ENCODE measurements at regions not wholly inside any gene's neighbourhood (a gene's known extent, or its start where the extent isn't known, plus 50 kb on each side); places are given as distances from the start of the nearest gene placed in this dataset.
"Not testable (repeated sequence)": the region's sequence is repeated elsewhere in the genome, so short reads cannot be mapped to it uniquely, and the experiment has no call there.

DNA sequence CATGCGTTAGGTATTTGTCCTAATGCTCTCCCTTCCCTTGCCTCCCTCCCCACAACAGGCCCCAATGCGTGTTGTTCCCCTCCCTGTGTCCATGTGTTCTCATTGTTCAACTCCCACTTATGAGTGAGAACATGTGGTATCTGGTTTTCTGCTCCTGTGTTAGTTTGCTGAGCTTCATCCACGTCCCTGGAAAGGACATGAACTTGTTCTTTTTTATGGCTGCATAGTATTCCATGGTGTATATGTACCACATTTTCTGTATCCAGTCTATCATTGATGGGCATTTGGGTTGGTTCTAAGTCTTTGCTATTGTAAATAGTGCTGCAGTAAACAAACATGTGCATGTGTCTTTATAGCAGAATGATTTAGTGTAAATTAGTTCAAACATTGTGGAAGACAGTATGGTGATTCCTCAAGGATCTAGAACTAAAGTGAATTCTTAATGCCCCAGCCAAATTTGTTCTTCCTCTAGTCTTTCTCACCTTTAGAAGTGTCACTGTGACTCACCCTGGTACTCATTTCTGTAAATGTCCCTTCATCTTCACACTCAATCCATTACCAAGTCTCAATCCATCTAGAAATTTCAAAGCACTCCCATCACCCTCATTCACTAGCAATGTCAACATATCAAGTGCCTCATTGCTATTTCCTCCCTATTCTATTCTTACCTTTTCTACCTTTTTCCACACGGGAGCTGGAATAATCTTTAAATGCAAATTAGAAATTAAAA is 123.9 kb downstream of the MREG start:
- DNase-seq; H3K4me1 Mint-ChIP-seq; H3K36me3 Mint-ChIP-seq (ENCODE audit: low read depth); intact Hi-C loops (cut with DNase I, micrococcal nuclease); H3K4me3 Mint-ChIP-seq; H3K27me3 Mint-ChIP-seq; POLR2A ChIA-PET; CTCF ChIA-PET; H3K9me3 Mint-ChIP-seq (ENCODE audit: low read depth); H3K27ac Mint-ChIP-seq: not testable (repeated sequence)
- peak; percentile 82 for ATAC-seq

DNA sequence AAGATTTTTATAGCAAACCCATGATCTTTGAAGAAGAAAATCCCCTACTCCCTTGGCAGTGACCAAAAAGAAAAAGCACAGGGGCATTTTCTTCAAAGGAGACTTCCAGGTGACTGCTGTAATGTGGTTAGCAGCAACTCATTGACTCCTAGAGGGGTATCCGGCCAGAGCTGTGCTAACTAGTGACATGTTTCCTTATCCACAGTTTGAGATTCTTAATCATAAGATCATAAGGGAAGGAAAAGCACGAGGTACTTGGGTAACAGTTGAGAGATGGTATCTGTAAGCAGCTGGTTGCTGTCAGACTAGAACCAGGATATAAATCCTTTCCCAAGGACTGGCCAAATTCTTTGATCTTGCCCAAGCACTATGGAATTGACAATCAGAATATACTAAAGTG is 124.7 kb downstream of the MREG start:
- ChIA-PET CTCF (no interaction called here), POLR2A (no interaction called here)
- no peak overlapping the region for H3K4me3 Mint-ChIP-seq
- DNase-seq: no peak
- no peaks in the 10 kb centered on the region for H3K36me3 Mint-ChIP-seq (ENCODE audit: low read depth)
- no peak overlapping the region for H3K27ac Mint-ChIP-seq
- H3K27me3 Mint-ChIP-seq: peaks cover 6% of the 10 kb centered on the region
- H3K4me1 Mint-ChIP-seq: peaks cover 6% of the 10 kb centered on the region
- peaks cover 2% of the 10 kb centered on the region for H3K9me3 Mint-ChIP-seq (ENCODE audit: low read depth)
- intact Hi-C loops (cut with DNase I, micrococcal nuclease): no loop called here
- peak; percentile 19 for ATAC-seq

DNA sequence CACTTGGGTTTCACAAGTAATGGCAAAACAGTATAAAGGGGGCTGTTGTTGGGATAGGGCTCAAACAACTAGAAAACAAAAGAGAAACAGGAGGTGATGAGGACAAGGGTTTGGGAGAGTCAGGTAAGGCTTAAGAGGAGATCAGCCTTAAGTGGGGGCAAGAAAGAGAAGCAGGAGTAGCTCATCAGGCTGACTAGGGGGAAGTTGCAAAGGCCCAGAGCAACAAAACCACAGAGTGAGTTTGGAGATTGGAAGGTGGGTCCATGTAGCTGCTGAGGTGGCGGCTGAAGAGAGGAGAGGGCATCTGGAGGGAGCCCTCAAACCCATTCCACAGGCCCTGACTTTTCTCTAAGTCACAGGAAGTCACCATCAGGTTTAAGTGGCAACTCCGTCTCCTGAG is 126.0 kb downstream of the MREG start:
- Mint-ChIP-seq H3K4me3 (no peak overlapping the region), H3K36me3 (ENCODE audit: low read depth) (no peaks in the 10 kb centered on the region), H3K4me1 (peaks cover 6% of the 10 kb centered on the region), H3K27ac (no peak overlapping the region), H3K9me3 (ENCODE audit: low read depth) (peaks cover 2% of the 10 kb centered on the region), H3K27me3 (peaks cover 6% of the 10 kb centered on the region)
- DNase-seq: no peak
- ChIA-PET CTCF (interaction anchor here (0.6 to 0.9 kb wide), 2 partner anchors 354 to 476 kb away, joined by 3 to 7 read pairs; no protein-coding TSS in a partner anchor), POLR2A (no interaction called here)
- intact Hi-C loops (cut with DNase I, micrococcal nuclease): no loop called here
- ATAC-seq: no peak

DNA sequence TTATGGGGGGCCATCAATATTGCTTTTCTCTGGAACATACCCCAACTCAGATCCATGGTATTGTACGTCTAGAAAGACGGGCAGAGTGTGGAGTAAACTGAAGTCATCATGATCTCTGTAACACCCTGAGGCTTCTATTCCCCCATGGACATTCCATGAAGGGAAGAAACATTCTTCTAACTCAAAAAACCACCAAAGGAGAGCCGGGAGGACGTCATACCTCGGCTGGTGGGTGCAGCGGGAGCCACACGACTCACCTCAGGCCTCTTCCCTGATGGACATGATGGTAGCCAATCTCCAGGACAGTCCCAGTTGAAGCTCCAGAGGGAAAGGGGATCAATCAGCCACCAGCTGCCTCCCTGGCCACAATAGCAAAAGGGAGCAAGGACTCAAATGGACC is 127.3 kb downstream of the MREG start:
- CTCF ChIA-PET: interaction anchor here (0.8 kb wide), 1 partner anchor 13 kb away, joined by 3 read pairs; no protein-coding TSS in a partner anchor
- Mint-ChIP-seq H3K36me3 (ENCODE audit: low read depth) (no peaks in the 10 kb centered on the region), H3K4me1 (peaks cover 6% of the 10 kb centered on the region), H3K9me3 (ENCODE audit: low read depth) (peaks cover 2% of the 10 kb centered on the region), H3K4me3 (no peak overlapping the region), H3K27ac (no peak overlapping the region), H3K27me3 (peaks cover 5% of the 10 kb centered on the region)
- intact Hi-C loops (cut with DNase I, micrococcal nuclease): no loop called here
- POLR2A ChIA-PET: no interaction called here
- DNase-seq: no peak
- ATAC-seq: no peak

DNA sequence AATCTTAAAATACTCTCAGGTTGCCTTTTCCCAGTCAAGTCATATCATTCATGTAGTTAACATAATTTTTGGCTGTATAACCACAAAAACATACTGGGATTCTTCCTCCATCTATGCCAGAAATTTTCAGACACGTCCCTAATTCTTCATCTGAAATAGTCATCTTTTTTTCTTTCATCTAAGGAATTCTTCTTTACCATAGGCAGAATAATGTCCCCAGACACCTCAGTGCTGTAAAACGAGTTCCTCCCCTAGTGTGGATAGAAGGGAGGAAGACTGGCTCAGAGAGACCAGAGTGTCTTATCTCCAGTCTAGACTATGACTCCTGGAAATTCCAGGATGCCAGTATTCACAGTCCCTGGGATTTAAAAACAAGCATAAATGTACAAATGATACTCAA is 127.8 kb downstream of the MREG start:
- H3K27me3 Mint-ChIP-seq: peaks cover 3% of the 10 kb centered on the region
- H3K4me3 Mint-ChIP-seq: no peak overlapping the region
- ATAC-seq: no peak
- no peak overlapping the region for H3K27ac Mint-ChIP-seq
- no peaks in the 10 kb centered on the region for H3K36me3 Mint-ChIP-seq (ENCODE audit: low read depth)
- peaks cover 2% of the 10 kb centered on the region for H3K9me3 Mint-ChIP-seq (ENCODE audit: low read depth)
- intact Hi-C loops (cut with DNase I, micrococcal nuclease): no loop called here
- ChIA-PET POLR2A (no interaction called here), CTCF (no interaction called here)
- DNase-seq: no peak
- peaks cover 6% of the 10 kb centered on the region for H3K4me1 Mint-ChIP-seq

DNA sequence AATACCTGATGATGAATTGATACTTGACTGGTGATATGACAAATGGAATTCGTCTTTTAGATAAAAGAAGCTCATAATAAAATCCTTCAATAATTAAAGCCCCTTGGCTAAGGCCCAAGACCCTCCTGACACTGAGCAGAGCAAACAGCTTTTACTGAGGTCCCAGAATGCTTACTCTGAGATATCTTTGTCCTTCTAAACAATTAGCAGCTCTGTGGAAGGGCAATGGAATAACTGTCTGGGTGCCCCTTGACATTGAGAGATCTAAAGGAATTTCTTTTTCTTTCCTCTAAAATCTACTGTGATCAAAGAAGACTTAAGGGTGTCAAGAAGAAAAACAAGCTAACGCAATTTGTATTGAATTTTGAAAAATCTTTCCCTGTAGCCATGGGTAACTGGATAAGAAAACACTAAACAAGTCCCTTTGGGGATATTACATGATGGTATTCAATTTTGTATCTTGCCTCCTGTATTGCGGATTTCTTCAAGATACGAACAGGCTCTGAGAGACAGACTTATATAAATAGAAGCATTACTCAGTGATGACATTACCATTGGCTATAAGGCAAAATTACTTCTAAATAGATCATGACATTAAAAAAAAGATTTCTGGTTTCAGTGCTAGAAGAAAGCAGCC is 128.8 kb downstream of the MREG start:
- H3K27ac Mint-ChIP-seq: no peak overlapping the region
- no peak overlapping the region for H3K4me3 Mint-ChIP-seq
- no peaks in the 10 kb centered on the region for H3K36me3 Mint-ChIP-seq (ENCODE audit: low read depth)
- DNase-seq (no peak), ATAC-seq (no peak)
- ChIA-PET CTCF (interaction anchor here (1.4 kb wide), 1 partner anchor 11 kb away, joined by 3 read pairs; no protein-coding TSS in a partner anchor), POLR2A (no interaction called here)
- H3K4me1 Mint-ChIP-seq: peaks cover 4% of the 10 kb centered on the region
- H3K27me3 Mint-ChIP-seq: peaks cover 2% of the 10 kb centered on the region
- intact Hi-C loops (cut with DNase I, micrococcal nuclease): no loop called here
- H3K9me3 Mint-ChIP-seq (ENCODE audit: low read depth): peaks cover under 1% of the 10 kb centered on the region

DNA sequence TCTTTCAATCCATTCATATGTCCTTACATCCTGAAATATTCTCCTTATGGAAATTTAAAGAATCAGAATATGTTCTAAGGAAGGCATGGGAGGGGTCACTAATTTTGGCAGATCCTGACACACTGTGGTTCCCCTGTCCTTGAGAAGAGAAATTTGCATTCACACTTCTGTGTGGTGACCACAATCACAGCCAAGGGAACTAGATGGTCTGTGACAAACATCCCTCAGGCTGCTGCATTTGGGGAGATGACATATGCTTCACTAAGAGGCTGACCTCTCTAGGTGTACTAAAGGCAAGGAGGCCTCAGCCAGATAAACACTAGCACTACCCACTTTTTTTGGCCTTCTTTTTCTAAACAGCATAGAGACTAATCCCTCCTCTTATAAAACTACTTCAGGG is 129.6 kb downstream of the MREG start:
- Mint-ChIP-seq H3K4me3 (no peak overlapping the region), H3K36me3 (ENCODE audit: low read depth) (no peaks in the 10 kb centered on the region), H3K27ac (no peak overlapping the region), H3K4me1 (no peaks in the 10 kb centered on the region), H3K9me3 (ENCODE audit: low read depth) (no peaks in the 10 kb centered on the region), H3K27me3 (no peaks in the 10 kb centered on the region)
- ATAC-seq (no peak), DNase-seq (no peak)
- POLR2A ChIA-PET: no interaction called here
- intact Hi-C loops (cut with DNase I, micrococcal nuclease): no loop called here
- CTCF ChIA-PET: interaction anchor here (1.4 kb wide), 1 partner anchor 11 kb away, joined by 3 read pairs; no protein-coding TSS in a partner anchor

DNA sequence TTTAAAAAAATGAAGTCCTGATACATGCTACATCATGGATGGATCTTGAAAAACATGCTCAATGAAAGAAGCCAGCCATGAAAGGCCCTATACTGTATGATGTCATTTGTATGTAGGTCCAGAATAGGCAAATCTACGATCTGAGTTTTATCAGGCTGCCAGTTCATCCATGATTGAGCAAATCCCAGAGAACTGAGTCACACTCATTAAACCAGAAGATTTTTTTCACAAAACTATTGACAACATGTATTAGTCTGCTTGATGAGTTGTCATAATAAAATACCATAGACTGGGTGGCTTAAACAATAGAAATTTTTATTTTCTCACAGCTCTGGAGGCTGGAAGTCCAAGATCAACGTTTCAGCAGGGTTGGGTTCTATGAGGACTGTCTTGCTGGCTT is 130.7 kb downstream of the MREG start:
- ChIA-PET CTCF (no interaction called here), POLR2A (no interaction called here)
- intact Hi-C loops (cut with DNase I, micrococcal nuclease): no loop called here
- no peaks in the 10 kb centered on the region for H3K4me1 Mint-ChIP-seq
- no peaks in the 10 kb centered on the region for H3K27me3 Mint-ChIP-seq
- no peak overlapping the region for H3K27ac Mint-ChIP-seq
- no peak overlapping the region for H3K4me3 Mint-ChIP-seq
- H3K9me3 Mint-ChIP-seq (ENCODE audit: low read depth): no peaks in the 10 kb centered on the region
- DNase-seq: no peak
- no peaks in the 10 kb centered on the region for H3K36me3 Mint-ChIP-seq (ENCODE audit: low read depth)
- ATAC-seq: no peak

DNA sequence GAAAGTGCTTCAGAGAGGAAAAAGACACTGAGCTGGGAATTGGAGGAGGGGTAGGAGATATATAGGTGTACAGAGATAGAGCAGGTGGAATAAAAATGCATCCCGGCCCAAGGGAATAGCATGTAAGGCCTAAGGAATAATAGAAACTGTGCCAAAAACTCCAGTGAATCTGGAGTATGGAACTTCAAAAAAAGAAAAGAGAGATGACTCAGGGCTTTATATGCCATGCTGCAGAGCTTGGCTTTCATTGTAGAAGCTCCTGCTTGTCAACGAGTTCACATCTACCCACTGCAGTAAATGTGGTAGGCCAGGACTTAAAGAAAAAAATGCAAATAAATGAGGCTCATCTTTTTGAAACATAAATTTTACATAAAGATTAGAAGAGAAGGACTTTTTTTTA is 131.8 kb downstream of the MREG start:
- CTCF ChIA-PET: interaction anchor here (0.6 kb wide), 1 partner anchor 683 kb away, joined by 3 read pairs; no protein-coding TSS in a partner anchor
- intact Hi-C loops (cut with DNase I, micrococcal nuclease): no loop called here
- H3K36me3 Mint-ChIP-seq (ENCODE audit: low read depth): no peaks in the 10 kb centered on the region
- no peak overlapping the region for H3K27ac Mint-ChIP-seq
- no peaks in the 10 kb centered on the region for H3K4me1 Mint-ChIP-seq
- H3K27me3 Mint-ChIP-seq: no peaks in the 10 kb centered on the region
- no peak for DNase-seq
- H3K4me3 Mint-ChIP-seq: no peak overlapping the region
- no peaks in the 10 kb centered on the region for H3K9me3 Mint-ChIP-seq (ENCODE audit: low read depth)
- ATAC-seq: no peak
- POLR2A ChIA-PET: no interaction called here

DNA sequence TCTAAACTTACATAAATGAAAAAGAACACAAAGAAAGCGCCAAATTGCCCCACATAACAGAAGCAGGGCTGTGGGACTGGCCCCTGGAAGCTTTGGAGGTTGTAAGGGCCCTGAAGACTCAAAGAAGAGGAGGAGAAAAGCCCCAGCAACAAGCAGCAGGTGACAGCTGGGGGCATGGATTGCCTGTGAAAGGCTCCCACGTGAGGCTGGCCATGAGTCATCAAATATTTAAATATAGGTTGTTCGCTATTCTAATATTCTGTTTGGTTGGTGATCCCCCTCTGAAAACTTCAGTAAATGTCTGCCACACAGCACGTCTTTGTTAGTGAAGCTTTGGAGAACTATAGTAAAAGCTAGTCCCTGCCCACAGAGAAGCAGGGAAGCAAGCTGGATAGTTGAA is 132.4 kb downstream of the MREG start:
- Mint-ChIP-seq H3K4me3 (no peak overlapping the region), H3K27me3 (peaks cover 1% of the 10 kb centered on the region), H3K27ac (no peak overlapping the region), H3K36me3 (ENCODE audit: low read depth) (no peaks in the 10 kb centered on the region), H3K9me3 (ENCODE audit: low read depth) (no peaks in the 10 kb centered on the region), H3K4me1 (no peaks in the 10 kb centered on the region)
- intact Hi-C loops (cut with DNase I, micrococcal nuclease): no loop called here
- ChIA-PET POLR2A (interaction anchor here (0.7 kb wide), 1 partner anchor 12 kb away, joined by 4 read pairs; no protein-coding TSS in a partner anchor), CTCF (interaction anchor here (0.5 to 0.7 kb wide), 2 partner anchors 212 to 1011 kb away, joined by 3 to 4 read pairs; no protein-coding TSS in a partner anchor)
- DNase-seq: no peak
- no peak for ATAC-seq

DNA sequence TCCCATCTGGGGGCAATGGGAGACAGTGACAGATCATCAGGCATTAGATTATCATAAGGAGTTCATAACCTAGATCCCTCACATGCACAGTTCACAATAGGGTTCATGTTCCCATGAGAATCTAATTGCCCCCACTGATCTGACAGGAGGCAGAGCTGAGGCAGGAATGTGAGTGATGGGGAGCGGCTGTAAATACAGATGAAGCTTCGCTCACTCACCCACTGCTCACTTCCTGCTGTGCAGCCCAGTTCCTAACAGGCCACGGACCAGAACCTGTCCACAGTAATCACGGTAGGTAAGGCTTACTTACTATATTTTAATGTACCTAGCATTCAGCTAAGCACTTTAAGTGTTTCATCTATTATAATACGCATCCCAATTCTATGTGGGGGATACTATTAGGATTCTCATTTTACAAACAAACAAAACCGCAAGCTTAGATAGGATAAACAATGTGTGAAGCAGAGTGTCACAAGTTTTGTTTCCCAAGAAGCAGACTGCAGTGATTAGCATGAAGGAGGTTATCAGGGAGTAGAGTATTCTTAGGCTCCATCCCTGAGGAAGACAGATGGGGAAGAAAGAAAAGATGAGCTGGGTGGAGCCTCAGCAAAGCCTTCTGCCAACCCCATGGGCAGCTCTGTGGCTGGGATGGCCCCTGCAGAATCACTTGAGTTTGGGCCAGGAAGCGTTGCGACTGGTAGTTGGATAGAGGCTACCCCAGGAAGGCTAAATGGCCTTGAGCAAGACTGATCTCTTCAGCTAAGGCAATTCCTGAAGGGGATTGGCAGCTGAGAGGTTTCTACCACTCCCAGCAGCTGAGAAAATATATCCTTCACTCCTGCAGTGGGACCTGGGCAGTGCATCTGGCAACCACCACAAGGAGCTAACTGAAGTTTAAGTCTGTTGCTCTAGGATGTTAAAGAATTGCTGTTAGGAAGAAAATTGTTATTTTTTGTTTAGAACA is 133.1 kb downstream of the MREG start:
- intact Hi-C loops (cut with DNase I, micrococcal nuclease): no loop called here
- Mint-ChIP-seq H3K4me1 (no peaks in the 10 kb centered on the region), H3K9me3 (ENCODE audit: low read depth) (no peaks in the 10 kb centered on the region), H3K27me3 (peaks cover 1% of the 10 kb centered on the region), H3K36me3 (ENCODE audit: low read depth) (no peaks in the 10 kb centered on the region), H3K27ac (no peak overlapping the region), H3K4me3 (no peak overlapping the region)
- CTCF ChIA-PET: interaction anchor here (0.5 to 0.7 kb wide), 3 partner anchors 211 to 1010 kb away, joined by 3 to 4 read pairs (median 3); no protein-coding TSS in a partner anchor
- no peak for ATAC-seq
- DNase-seq: no peak
- POLR2A ChIA-PET: interaction anchor here (0.7 kb wide), 1 partner anchor 12 kb away, joined by 4 read pairs; no protein-coding TSS in a partner anchor
